OCI-LY3 (cell line): ENCODE measurements at regions not wholly inside any gene's neighbourhood (a gene's known extent, or its start where the extent isn't known, plus 50 kb on each side); places are given as distances from the start of the nearest gene placed in this dataset.

Experiments used
- EZH2phosphoT487 ChIP-seq: fragments of 200-600 bp; shearing (Covaris generic); IDR thresholded peaks from 2 replicates; pipeline ENCODE4 v1.6.1; 2018; ENCODE audit warnings: antibody characterized with exemption, mixed run types, low read depth
- TF ChIP-seq, protein P1 (sequence below): fragments of 200-600, 300-600 bp; sonication (generic); IDR thresholded peaks from 2 replicates; pipeline ENCODE4 v1.5.1; 2014; ENCODE audit warnings: antibody characterized with exemption, low read length, low read depth

DNA sequence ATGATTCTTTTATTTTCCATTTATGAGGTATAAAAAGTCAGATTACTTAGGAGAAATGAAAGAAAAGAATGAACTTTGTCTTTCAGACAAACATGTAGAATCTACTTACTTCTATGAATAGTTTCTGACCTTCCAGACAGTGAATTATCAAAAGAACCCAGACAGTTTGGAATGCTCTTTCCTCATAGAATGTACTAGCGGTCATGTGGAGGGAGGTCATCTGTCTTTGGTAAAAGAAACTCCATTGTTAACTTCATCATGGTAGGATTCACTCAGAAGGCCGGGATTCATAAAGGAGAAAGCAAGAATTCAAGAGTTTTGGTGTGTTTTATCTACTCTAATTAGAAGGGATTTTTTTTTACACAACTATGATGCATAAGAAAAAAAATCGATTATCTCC, 144.8 kb upstream of the ZNF804B start:
- TF ChIP-seq, protein P1, sequence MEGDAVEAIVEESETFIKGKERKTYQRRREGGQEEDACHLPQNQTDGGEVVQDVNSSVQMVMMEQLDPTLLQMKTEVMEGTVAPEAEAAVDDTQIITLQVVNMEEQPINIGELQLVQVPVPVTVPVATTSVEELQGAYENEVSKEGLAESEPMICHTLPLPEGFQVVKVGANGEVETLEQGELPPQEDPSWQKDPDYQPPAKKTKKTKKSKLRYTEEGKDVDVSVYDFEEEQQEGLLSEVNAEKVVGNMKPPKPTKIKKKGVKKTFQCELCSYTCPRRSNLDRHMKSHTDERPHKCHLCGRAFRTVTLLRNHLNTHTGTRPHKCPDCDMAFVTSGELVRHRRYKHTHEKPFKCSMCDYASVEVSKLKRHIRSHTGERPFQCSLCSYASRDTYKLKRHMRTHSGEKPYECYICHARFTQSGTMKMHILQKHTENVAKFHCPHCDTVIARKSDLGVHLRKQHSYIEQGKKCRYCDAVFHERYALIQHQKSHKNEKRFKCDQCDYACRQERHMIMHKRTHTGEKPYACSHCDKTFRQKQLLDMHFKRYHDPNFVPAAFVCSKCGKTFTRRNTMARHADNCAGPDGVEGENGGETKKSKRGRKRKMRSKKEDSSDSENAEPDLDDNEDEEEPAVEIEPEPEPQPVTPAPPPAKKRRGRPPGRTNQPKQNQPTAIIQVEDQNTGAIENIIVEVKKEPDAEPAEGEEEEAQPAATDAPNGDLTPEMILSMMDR = no peak
- TF ChIP-seq EZH2phosphoT487 = no peak
